ENCODE measurements at regions not wholly inside any gene's neighbourhood (a gene's known extent, or its start where the extent isn't known, plus 50 kb on each side); places are given as distances from the start of the nearest gene placed in this dataset.

DNA sequence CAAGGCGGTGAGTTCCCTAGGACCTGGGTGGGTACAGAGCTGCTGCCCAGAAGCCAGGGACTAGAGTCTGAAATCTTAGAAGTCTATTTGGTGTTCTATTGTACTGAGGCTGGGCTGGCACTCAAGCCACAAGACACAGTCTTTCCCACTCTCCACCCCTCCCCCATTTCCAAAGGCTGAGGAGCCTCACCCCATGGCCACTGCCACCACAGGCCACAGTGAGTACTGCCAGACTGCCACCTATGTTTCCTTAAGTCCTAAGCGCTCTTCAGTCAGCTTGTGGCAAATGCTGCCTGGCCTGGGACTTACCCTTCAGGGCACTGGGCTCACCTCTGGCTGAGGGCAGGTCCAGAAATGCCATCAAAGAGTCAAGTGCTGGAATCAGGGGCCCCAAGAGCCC lies 469.3 kb downstream of the HAO1 start:
- Histone ChIP-seq H3K4me2 (ENCODE audit: low read depth, low read length, poor library complexity, severe bottlenecking) (no peak overlapping the region), H3F3A (ENCODE audit: insufficient read depth) (no peaks in the 10 kb centered on the region), H4K20me1 (ENCODE audit: low read depth, low read length) (no peaks in the 10 kb centered on the region), H3K9ac (ENCODE audit: low read length) (no peak overlapping the region), H3K27me3 (ENCODE audit: low read length) (no peaks in the 10 kb centered on the region), H3K9me3 (ENCODE audit: insufficient read depth, low read length) (no peaks in the 10 kb centered on the region), H3K27ac (ENCODE audit: low read depth, low read length) (no peak overlapping the region), H2AFZ (ENCODE audit: low read depth, low read length, severe bottlenecking) (no peak overlapping the region), H3K4me3 (ENCODE audit: insufficient read depth, low read length, poor library complexity, severe bottlenecking) (no peak overlapping the region), H3K79me2 (ENCODE audit: insufficient read depth, low read length) (no peaks in the 10 kb centered on the region), H3K9me2 (replicated peaks; ENCODE audit: insufficient read depth, low read length) (no peaks in the 10 kb centered on the region), H3K36me3 (ENCODE audit: low read length) (no peaks in the 10 kb centered on the region)
- TF ChIP-seq, protein P1, sequence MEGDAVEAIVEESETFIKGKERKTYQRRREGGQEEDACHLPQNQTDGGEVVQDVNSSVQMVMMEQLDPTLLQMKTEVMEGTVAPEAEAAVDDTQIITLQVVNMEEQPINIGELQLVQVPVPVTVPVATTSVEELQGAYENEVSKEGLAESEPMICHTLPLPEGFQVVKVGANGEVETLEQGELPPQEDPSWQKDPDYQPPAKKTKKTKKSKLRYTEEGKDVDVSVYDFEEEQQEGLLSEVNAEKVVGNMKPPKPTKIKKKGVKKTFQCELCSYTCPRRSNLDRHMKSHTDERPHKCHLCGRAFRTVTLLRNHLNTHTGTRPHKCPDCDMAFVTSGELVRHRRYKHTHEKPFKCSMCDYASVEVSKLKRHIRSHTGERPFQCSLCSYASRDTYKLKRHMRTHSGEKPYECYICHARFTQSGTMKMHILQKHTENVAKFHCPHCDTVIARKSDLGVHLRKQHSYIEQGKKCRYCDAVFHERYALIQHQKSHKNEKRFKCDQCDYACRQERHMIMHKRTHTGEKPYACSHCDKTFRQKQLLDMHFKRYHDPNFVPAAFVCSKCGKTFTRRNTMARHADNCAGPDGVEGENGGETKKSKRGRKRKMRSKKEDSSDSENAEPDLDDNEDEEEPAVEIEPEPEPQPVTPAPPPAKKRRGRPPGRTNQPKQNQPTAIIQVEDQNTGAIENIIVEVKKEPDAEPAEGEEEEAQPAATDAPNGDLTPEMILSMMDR (IDR thresholded peaks at IDR 0.05; ENCODE audit: insufficient read depth, low read length, poor library complexity, severe bottlenecking), result no peak
- TF ChIP-seq EZH2phosphoT487 (conservative IDR thresholded peaks at IDR 0.05; ENCODE audit: low read length), result no peak

- Histone ChIP-seq H3K4me2 (ENCODE audit: low read depth, low read length, poor library complexity, severe bottlenecking) (no peak overlapping the region), H3K4me3 (ENCODE audit: insufficient read depth, low read length, poor library complexity, severe bottlenecking) (no peak overlapping the region)
Measured at GRCh38 chr20:7490288-7490687, 450.0 kb downstream of the HAO1 start.

GRCh38 chr20:7492257-7492656 lies 448.0 kb downstream of the HAO1 start:
- no peaks in the 10 kb centered on the region for H3K79me2 ChIP-seq (ENCODE audit: insufficient read depth, low read length)
- no peaks in the 10 kb centered on the region for H4K20me1 ChIP-seq (ENCODE audit: low read depth, low read length)
- H3K9ac ChIP-seq (ENCODE audit: low read length), result no peak overlapping the region
- TF ChIP-seq EZH2phosphoT487 (conservative IDR thresholded peaks at IDR 0.05; ENCODE audit: low read length), result no peak
- TF ChIP-seq, protein P1 (IDR thresholded peaks at IDR 0.05; ENCODE audit: insufficient read depth, low read length, poor library complexity, severe bottlenecking), result no peak
- H2AFZ ChIP-seq (ENCODE audit: low read depth, low read length, severe bottlenecking), result no peak overlapping the region
- no peaks in the 10 kb centered on the region for H3K36me3 ChIP-seq (ENCODE audit: low read length)
- H3K4me2 ChIP-seq (ENCODE audit: low read depth, low read length, poor library complexity, severe bottlenecking), result no peak overlapping the region
- H3K27me3 ChIP-seq (ENCODE audit: low read length), result no peaks in the 10 kb centered on the region
- H3K27ac ChIP-seq (ENCODE audit: low read depth, low read length), result no peak overlapping the region
- H3K4me3 ChIP-seq (ENCODE audit: insufficient read depth, low read length, poor library complexity, severe bottlenecking), result no peak overlapping the region
- H3K9me3 ChIP-seq (ENCODE audit: insufficient read depth, low read length), result no peaks in the 10 kb centered on the region
- no peaks in the 10 kb centered on the region for H3F3A ChIP-seq (ENCODE audit: insufficient read depth)
- no peaks in the 10 kb centered on the region for H3K9me2 ChIP-seq (replicated peaks; ENCODE audit: insufficient read depth, low read length)

More at GRCh38 chr20:7490288-7490687, 450.0 kb downstream of the HAO1 start:
- Histone ChIP-seq H3K9me2 (replicated peaks; ENCODE audit: insufficient read depth, low read length) (no peaks in the 10 kb centered on the region), H3K9ac (ENCODE audit: low read length) (no peak overlapping the region), H3K27ac (ENCODE audit: low read depth, low read length) (no peak overlapping the region), H3K79me2 (ENCODE audit: insufficient read depth, low read length) (no peaks in the 10 kb centered on the region), H3K9me3 (ENCODE audit: insufficient read depth, low read length) (no peaks in the 10 kb centered on the region), H4K20me1 (ENCODE audit: low read depth, low read length) (no peaks in the 10 kb centered on the region), H3F3A (ENCODE audit: insufficient read depth) (no peaks in the 10 kb centered on the region), H2AFZ (ENCODE audit: low read depth, low read length, severe bottlenecking) (no peak overlapping the region), H3K27me3 (ENCODE audit: low read length) (no peaks in the 10 kb centered on the region), H3K36me3 (ENCODE audit: low read length) (no peaks in the 10 kb centered on the region)
- TF ChIP-seq EZH2phosphoT487 (conservative IDR thresholded peaks at IDR 0.05; ENCODE audit: low read length), result no peak
- TF ChIP-seq, protein P1 (IDR thresholded peaks at IDR 0.05; ENCODE audit: insufficient read depth, low read length, poor library complexity, severe bottlenecking), result no peak
